Panc1 (cell line): ENCODE measurements at regions not wholly inside any gene's neighbourhood (a gene's known extent, or its start where the extent isn't known, plus 50 kb on each side); places are given as distances from the start of the nearest gene placed in this dataset.

Experiments used
- ATAC-seq: fragments of 200-7000 bp; cut with Tn5 transposase; 2 replicates; pipeline ENCODE4 v1.9.1; 2020; ENCODE audit warnings: mild to moderate bottlenecking, moderate library complexity
- BruUV-seq: library from RNA; stranded (reverse); fragments of 400-500 nt; replicated peaks from 2 replicates; lab custom pipeline; 2021; lab: Mats Ljungman, UMichigan
- CTCF ChIA-PET: fragments of 300-600 bp; sonication (Branson Sonifier 250); formaldehyde crosslinking; loops from one replicate; lab custom pipeline; 2022; ENCODE audit warnings: antibody characterized with exemption; lab: Charles Lee
- POLR2A ChIA-PET: fragments of 300-600 bp; sonication (Branson Sonifier 250); formaldehyde crosslinking; loops from one replicate; lab custom pipeline; 2022; ENCODE audit warnings: antibody characterized with exemption; lab: Charles Lee
- DNase-seq: peaks from one replicate; pipeline ENCODE4 v3.0.0-alpha.2; 2010; ENCODE audit warnings: low read depth, low spot score
- H3K27ac ChIP-seq: 2 replicates; pipeline ENCODE4 v1.5.1; 2011; ENCODE audit warnings: mild to moderate bottlenecking, low read length, inconsistent platforms
- H3K27me3 ChIP-seq: fragments of 200-500 bp; sonication (Bioruptor generic); 2 replicates; pipeline ENCODE4 v1.6.0; 2014; ENCODE audit warnings: low read length, inconsistent platforms; ENCODE audit not compliant: control insufficient read depth, insufficient read depth
- H3K36me3 ChIP-seq: fragments of 200-500 bp; sonication (Bioruptor generic); 2 replicates; pipeline ENCODE4 v1.5.1; 2014; ENCODE audit warnings: inconsistent platforms, mild to moderate bottlenecking, low read length, moderate library complexity; ENCODE audit not compliant: control insufficient read depth, insufficient read depth
- H3K4me1 ChIP-seq: 2 replicates; pipeline ENCODE4 v1.5.1; 2011; ENCODE audit warnings: inconsistent platforms, mild to moderate bottlenecking, low read length, moderate library complexity; ENCODE audit not compliant: control insufficient read depth, insufficient read depth
- H3K4me3 ChIP-seq, 2 experiments: 2 replicates each; pipeline ENCODE4 v1.5.1; 2011 to 2012; ENCODE audit warnings: low read depth in 2 of 2, low read length in 2 of 2, mild to moderate bottlenecking in 2 of 2, inconsistent platforms in 1 of 2, moderate library complexity in 1 of 2
- H3K9me3 ChIP-seq: fragments of 200-500 bp; sonication (Bioruptor generic); 2 replicates; pipeline ENCODE4 v1.5.1; 2014; ENCODE audit warnings: low read depth, mild to moderate bottlenecking, inconsistent platforms, low read length, moderate library complexity; ENCODE audit not compliant: control insufficient read depth, insufficient read depth
- CTCF ChIP-seq: fragments of 450-650 bp; IDR thresholded peaks from 2 replicates; pipeline ENCODE4 v1.5.1; 2017; ENCODE audit warnings: mild to moderate bottlenecking
- POLR2AphosphoS5 ChIP-seq: IDR thresholded peaks from 2 replicates; pipeline ENCODE4 v1.6.1; 2012; ENCODE audit warnings: mild to moderate bottlenecking, low read depth, low read length, moderate library complexity
- REST ChIP-seq, 2 experiments: IDR thresholded peaks; 2 replicates each; pipeline ENCODE4 v1.6.1; 2011 to 2012; ENCODE audit warnings: low read depth in 2 of 2, control low read depth in 1 of 2, low read length in 1 of 2, mild to moderate bottlenecking in 1 of 2, moderate library complexity in 1 of 2; ENCODE audit not compliant: insufficient read depth in 1 of 2
- SIN3A ChIP-seq: IDR thresholded peaks from 2 replicates; pipeline ENCODE4 v1.6.1; 2012; ENCODE audit warnings: low read depth, mild to moderate bottlenecking, low read length, moderate library complexity, borderline replicate concordance; ENCODE audit not compliant: insufficient read depth
- TCF7L2 ChIP-seq: IDR thresholded peaks from 2 replicates; pipeline ENCODE4 v1.6.1; 2011; ENCODE audit warnings: mild to moderate bottlenecking, low read depth, low read length, inconsistent platforms
- in situ Hi-C: cut with HindIII; loops from 2 replicates; pipeline ENCODE4 v1.10.0; 2016; ENCODE audit warnings: low sequenced_read_pairs, low pct_unique_long_range_greater_than_20kb
- intact Hi-C: fragments of 100-400 bp; cut with micrococcal nuclease; formaldehyde crosslinking; loops from one replicate; pipeline ENCODE4 v1.10.0; 2022; ENCODE audit not compliant: unreplicated experiment

- Histone ChIP-seq H3K9me3 (no peaks in the 10 kb centered on the region; the same call in 1 of the 2 replicates), H3K4me3 (no peak overlapping the region), H3K27ac (no peak overlapping the region), H3K27me3 (no peaks in the 10 kb centered on the region), H3K36me3 (no peaks in the 10 kb centered on the region), H3K4me1 (no peaks in the 10 kb centered on the region)
- DNase-seq, result no peak
- TF ChIP-seq REST (IDR thresholded peaks at IDR 0.05; ENCODE audit: insufficient read depth in 1 of 2, low read depth in 2 of 2, low read length in 1 of 2), result no peak
- TF ChIP-seq SIN3A, result no peak
- TF ChIP-seq POLR2AphosphoS5, result no peak
- no peak for TF ChIP-seq CTCF
- TF ChIP-seq TCF7L2, result no peak
- in situ Hi-C loops (no loop called here), intact Hi-C loops (no loop called here)
- ATAC-seq, result no peak
- ChIA-PET POLR2A (interaction anchor here (0.6 kb wide), 1 partner anchor 29 kb away, joined by 4 read pairs; no protein-coding TSS in a partner anchor), CTCF (no interaction called here)
- no TSS peak for BruUV-seq
These were observed 532.8 kb downstream of the MAT2B start for GRCh38 chr5:164038128-164038783.

GRCh38 chr5:164041105-164041504 lies 535.7 kb downstream of the MAT2B start:
- intact Hi-C loops (no loop called here), in situ Hi-C loops (no loop called here)
- TF ChIP-seq SIN3A (no peak), REST (IDR thresholded peaks at IDR 0.05; ENCODE audit: insufficient read depth in 1 of 2, low read depth in 2 of 2, low read length in 1 of 2) (no peak), CTCF (no peak), POLR2AphosphoS5 (no peak), TCF7L2 (no peak)
- DNase-seq, result no peak
- no peaks in the 10 kb centered on the region for H3K4me1 ChIP-seq
- ATAC-seq, result no peak
- H3K27ac ChIP-seq, result no peak overlapping the region
- H3K9me3 ChIP-seq, result no peaks in the 10 kb centered on the region; the same call in 1 of the 2 replicates
- H3K4me3 ChIP-seq, result no peak overlapping the region
- no peaks in the 10 kb centered on the region for H3K36me3 ChIP-seq
- BruUV-seq, result no TSS peak
- no peaks in the 10 kb centered on the region for H3K27me3 ChIP-seq
- POLR2A ChIA-PET, result no interaction called here
- CTCF ChIA-PET, result no interaction called here
